Neural cell (in vitro differentiated cells): ENCODE measurements at regions not wholly inside any gene's neighbourhood (a gene's known extent, or its start where the extent isn't known, plus 50 kb on each side); places are given as distances from the start of the nearest gene placed in this dataset.

Experiments
- H2AFZ ChIP-seq: fragments of 200-600, 300-800 bp; sonication (generic), shearing (Covaris generic); 2 replicates; pipeline ENCODE4 v1.6.0; 2014; ENCODE audit warnings: low read depth, mild to moderate bottlenecking, antibody characterized with exemption, low read length, moderate library complexity
- H3F3A ChIP-seq: fragments of 200-600 bp; shearing (Covaris generic); 2 replicates; pipeline ENCODE4 v1.6.1; 2016; ENCODE audit warnings: mild to moderate bottlenecking, moderate library complexity, mixed read lengths, antibody characterized with exemption, low read length; ENCODE audit not compliant: insufficient read depth, poor library complexity, severe bottlenecking
- H3K27ac ChIP-seq: fragments of 200-600, 300-800 bp; sonication (generic), shearing (Covaris generic); 2 replicates; pipeline ENCODE4 v1.5.1; 2014; ENCODE audit warnings: mild to moderate bottlenecking, low read length, moderate library complexity
- H3K27me3 ChIP-seq: fragments of 300-800, 200-600 bp; sonication (generic), shearing (Covaris generic); 2 replicates; pipeline ENCODE4 v1.6.0; 2014; ENCODE audit warnings: mild to moderate bottlenecking, low read depth, low read length, moderate library complexity; ENCODE audit not compliant: insufficient read depth
- H3K36me3 ChIP-seq: fragments of 300-800, 200-600 bp; sonication (generic), shearing (Covaris generic); 2 replicates; pipeline ENCODE4 v1.5.1; 2014; ENCODE audit warnings: mild to moderate bottlenecking, antibody characterized with exemption, low read length, moderate library complexity; ENCODE audit not compliant: insufficient read depth
- H3K4me2 ChIP-seq: fragments of 300-800, 200-600 bp; sonication (generic), shearing (Covaris generic); 2 replicates; pipeline ENCODE4 v1.6.0; 2014; ENCODE audit warnings: mild to moderate bottlenecking, low read length
- H3K4me3 ChIP-seq: fragments of 300-800, 200-600 bp; sonication (generic), shearing (Covaris generic); 2 replicates; pipeline ENCODE4 v1.5.1; 2014; ENCODE audit warnings: mild to moderate bottlenecking, low read length, moderate library complexity
- H3K79me2 ChIP-seq: fragments of 200-600 bp; shearing (Covaris generic); replicated peaks from 2 replicates; pipeline ENCODE4 v1.6.0; 2014; ENCODE audit warnings: mild to moderate bottlenecking, low read length, moderate library complexity; ENCODE audit not compliant: insufficient read depth
- H3K9ac ChIP-seq: fragments of 300-800, 200-600 bp; sonication (generic), shearing (Covaris generic); 2 replicates; pipeline ENCODE4 v1.6.1; 2016; ENCODE audit warnings: mild to moderate bottlenecking, low read length, mixed read lengths
- H3K9me2 ChIP-seq: fragments of 200-600 bp; shearing (Covaris generic); 2 replicates; pipeline ENCODE4 v1.6.1; 2016; ENCODE audit warnings: mild to moderate bottlenecking, low read length, mixed read lengths; ENCODE audit not compliant: insufficient read depth
- H3K9me3 ChIP-seq: fragments of 200-600, 300-800 bp; sonication (generic), shearing (Covaris generic); 2 replicates; pipeline ENCODE4 v1.6.1; 2016; ENCODE audit warnings: mild to moderate bottlenecking, mixed run types, low read length, moderate library complexity, mixed read lengths
- H4K20me1 ChIP-seq: fragments of 200-600 bp; shearing (Covaris generic); 2 replicates; pipeline ENCODE4 v1.6.1; 2016; ENCODE audit warnings: mild to moderate bottlenecking, mixed run types; ENCODE audit not compliant: insufficient read depth
- EP300 ChIP-seq: fragments of 450-650 bp; conservative IDR thresholded peaks from 2 replicates; pipeline ENCODE4 v1.6.1; 2014; ENCODE audit warnings: antibody characterized with exemption, mild to moderate bottlenecking, moderate library complexity; ENCODE audit not compliant: poor library complexity, severe bottlenecking
- EZH2 ChIP-seq: fragments of 200-600, 300-800 bp; shearing (Covaris generic), sonication (generic); IDR thresholded peaks from 2 replicates; pipeline ENCODE4 v1.6.1; 2014; ENCODE audit warnings: antibody characterized with exemption, low read length, borderline replicate concordance, mild to moderate bottlenecking; ENCODE audit not compliant: insufficient read depth, poor library complexity, severe bottlenecking
- MXI1 ChIP-seq: fragments of 450-650 bp; conservative IDR thresholded peaks from 2 replicates; pipeline ENCODE4 v1.6.1; 2014; ENCODE audit warnings: antibody characterized with exemption, mild to moderate bottlenecking; ENCODE audit not compliant: poor library complexity, severe bottlenecking
- POLR2AphosphoS5 ChIP-seq: IDR thresholded peaks from 2 replicates; pipeline ENCODE4 v1.6.1; 2012
- RAD21 ChIP-seq: fragments of 450-650 bp; conservative IDR thresholded peaks from 2 replicates; pipeline ENCODE4 v1.6.1; 2014; ENCODE audit warnings: antibody characterized with exemption, mild to moderate bottlenecking, moderate library complexity
- SMC3 ChIP-seq: fragments of 450-650 bp; conservative IDR thresholded peaks from 2 replicates; pipeline ENCODE4 v1.6.1; 2014; ENCODE audit warnings: antibody characterized with exemption, mild to moderate bottlenecking, moderate library complexity; ENCODE audit not compliant: poor library complexity
- TAF1 ChIP-seq: IDR thresholded peaks from 2 replicates; pipeline ENCODE4 v1.6.1; 2012; ENCODE audit warnings: low read depth
- TF ChIP-seq, protein P1 (sequence below): IDR thresholded peaks from 2 replicates; pipeline ENCODE4 v1.6.1; 2012; ENCODE audit warnings: borderline replicate concordance
- TF ChIP-seq, protein P2 (sequence below): fragments of 450-650 bp; IDR thresholded peaks from 2 replicates; pipeline ENCODE4 v1.5.1; 2014; ENCODE audit warnings: antibody characterized with exemption, mild to moderate bottlenecking, moderate library complexity; ENCODE audit not compliant: poor library complexity, severe bottlenecking

DNA sequence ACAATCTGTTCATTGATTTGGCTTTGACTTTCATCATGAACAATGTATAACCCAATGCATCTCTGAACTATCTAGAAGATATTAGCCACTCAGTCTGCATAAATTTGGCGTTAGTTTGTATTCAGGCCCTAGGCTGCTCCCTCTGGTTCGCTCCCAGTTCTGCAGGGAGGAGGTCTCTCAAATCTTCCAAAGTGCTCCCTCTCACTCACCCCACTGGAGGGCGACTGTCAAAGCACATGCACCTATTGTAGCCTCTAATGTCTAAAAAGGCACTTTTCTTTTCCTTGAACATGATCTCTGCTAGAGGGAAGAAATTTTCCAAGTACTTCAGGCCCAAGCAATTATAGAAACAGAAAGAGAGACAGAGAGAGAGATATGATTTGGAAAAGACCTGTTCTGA, 291.5 kb downstream of the TDRD15 start:
- TF ChIP-seq POLR2AphosphoS5 (no peak), SMC3 (no peak), TAF1 (no peak), EZH2 (no peak), RAD21 (no peak), EP300 (no peak), MXI1 (no peak)
- TF ChIP-seq, protein P1, sequence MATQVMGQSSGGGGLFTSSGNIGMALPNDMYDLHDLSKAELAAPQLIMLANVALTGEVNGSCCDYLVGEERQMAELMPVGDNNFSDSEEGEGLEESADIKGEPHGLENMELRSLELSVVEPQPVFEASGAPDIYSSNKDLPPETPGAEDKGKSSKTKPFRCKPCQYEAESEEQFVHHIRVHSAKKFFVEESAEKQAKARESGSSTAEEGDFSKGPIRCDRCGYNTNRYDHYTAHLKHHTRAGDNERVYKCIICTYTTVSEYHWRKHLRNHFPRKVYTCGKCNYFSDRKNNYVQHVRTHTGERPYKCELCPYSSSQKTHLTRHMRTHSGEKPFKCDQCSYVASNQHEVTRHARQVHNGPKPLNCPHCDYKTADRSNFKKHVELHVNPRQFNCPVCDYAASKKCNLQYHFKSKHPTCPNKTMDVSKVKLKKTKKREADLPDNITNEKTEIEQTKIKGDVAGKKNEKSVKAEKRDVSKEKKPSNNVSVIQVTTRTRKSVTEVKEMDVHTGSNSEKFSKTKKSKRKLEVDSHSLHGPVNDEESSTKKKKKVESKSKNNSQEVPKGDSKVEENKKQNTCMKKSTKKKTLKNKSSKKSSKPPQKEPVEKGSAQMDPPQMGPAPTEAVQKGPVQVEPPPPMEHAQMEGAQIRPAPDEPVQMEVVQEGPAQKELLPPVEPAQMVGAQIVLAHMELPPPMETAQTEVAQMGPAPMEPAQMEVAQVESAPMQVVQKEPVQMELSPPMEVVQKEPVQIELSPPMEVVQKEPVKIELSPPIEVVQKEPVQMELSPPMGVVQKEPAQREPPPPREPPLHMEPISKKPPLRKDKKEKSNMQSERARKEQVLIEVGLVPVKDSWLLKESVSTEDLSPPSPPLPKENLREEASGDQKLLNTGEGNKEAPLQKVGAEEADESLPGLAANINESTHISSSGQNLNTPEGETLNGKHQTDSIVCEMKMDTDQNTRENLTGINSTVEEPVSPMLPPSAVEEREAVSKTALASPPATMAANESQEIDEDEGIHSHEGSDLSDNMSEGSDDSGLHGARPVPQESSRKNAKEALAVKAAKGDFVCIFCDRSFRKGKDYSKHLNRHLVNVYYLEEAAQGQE, result no peak
- TF ChIP-seq, protein P2, sequence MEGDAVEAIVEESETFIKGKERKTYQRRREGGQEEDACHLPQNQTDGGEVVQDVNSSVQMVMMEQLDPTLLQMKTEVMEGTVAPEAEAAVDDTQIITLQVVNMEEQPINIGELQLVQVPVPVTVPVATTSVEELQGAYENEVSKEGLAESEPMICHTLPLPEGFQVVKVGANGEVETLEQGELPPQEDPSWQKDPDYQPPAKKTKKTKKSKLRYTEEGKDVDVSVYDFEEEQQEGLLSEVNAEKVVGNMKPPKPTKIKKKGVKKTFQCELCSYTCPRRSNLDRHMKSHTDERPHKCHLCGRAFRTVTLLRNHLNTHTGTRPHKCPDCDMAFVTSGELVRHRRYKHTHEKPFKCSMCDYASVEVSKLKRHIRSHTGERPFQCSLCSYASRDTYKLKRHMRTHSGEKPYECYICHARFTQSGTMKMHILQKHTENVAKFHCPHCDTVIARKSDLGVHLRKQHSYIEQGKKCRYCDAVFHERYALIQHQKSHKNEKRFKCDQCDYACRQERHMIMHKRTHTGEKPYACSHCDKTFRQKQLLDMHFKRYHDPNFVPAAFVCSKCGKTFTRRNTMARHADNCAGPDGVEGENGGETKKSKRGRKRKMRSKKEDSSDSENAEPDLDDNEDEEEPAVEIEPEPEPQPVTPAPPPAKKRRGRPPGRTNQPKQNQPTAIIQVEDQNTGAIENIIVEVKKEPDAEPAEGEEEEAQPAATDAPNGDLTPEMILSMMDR, result no peak
- Histone ChIP-seq H3K4me2 (no peak overlapping the region), H3K4me3 (no peak overlapping the region), H3K27me3 (no peaks in the 10 kb centered on the region), H3K9me2 (no peaks in the 10 kb centered on the region), H3K36me3 (no peaks in the 10 kb centered on the region), H2AFZ (no peak overlapping the region), H4K20me1 (no peaks in the 10 kb centered on the region), H3K27ac (no peak overlapping the region), H3F3A (no peaks in the 10 kb centered on the region), H3K9ac (no peak overlapping the region), H3K79me2 (no peaks in the 10 kb centered on the region), H3K9me3 (no peaks in the 10 kb centered on the region)

DNA sequence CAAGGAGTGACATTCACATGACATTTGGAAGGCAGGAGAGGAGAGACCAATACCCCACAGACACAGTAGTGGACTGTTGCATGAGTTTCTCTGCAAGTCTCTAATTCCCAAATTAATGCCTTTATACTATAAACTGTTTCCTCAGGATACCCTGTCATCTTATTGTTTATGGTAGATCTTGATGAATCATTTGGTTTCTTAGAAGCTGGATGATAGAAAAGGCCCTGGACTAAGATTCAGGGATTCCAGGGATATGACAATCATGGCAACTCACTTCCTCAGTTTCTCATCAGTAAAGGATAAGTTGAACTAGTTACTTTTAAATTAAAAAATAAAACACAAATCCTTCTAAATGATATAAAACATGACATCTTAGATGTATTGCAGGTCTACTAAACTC, 292.5 kb downstream of the TDRD15 start:
- Histone ChIP-seq H3K4me2 (no peak overlapping the region), H4K20me1 (no peaks in the 10 kb centered on the region), H3K9me3 (no peaks in the 10 kb centered on the region), H3K36me3 (no peaks in the 10 kb centered on the region), H3K27ac (no peak overlapping the region), H3K9me2 (no peaks in the 10 kb centered on the region), H3K27me3 (no peaks in the 10 kb centered on the region), H3K79me2 (no peaks in the 10 kb centered on the region), H3K4me3 (no peak overlapping the region), H2AFZ (no peak overlapping the region), H3F3A (no peaks in the 10 kb centered on the region), H3K9ac (no peak overlapping the region)
- no peak for TF ChIP-seq EZH2

DNA sequence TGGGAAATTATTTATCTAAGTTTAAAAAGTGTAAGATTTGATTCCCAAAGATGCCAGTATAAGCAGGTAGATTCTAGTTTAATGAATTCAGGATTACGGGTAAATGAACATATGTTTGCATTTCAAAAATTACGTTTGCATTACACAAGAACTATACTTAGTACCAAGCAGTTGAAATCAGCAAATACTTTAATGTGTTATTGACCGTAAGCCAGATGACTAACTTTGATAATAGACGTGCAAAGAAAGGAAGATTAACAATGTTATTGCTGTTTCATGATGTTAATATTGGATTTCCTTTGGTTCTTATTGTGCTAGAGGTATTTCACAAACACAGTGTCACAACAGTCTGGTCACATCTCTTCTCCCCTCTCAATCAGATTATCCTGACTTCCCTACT, 294.7 kb downstream of the TDRD15 start:
- Histone ChIP-seq H3K36me3 (no peaks in the 10 kb centered on the region), H4K20me1 (no peaks in the 10 kb centered on the region), H3K79me2 (no peaks in the 10 kb centered on the region), H3K9me2 (no peaks in the 10 kb centered on the region), H3K9me3 (no peaks in the 10 kb centered on the region), H3K27ac (no peak overlapping the region), H3K4me3 (no peak overlapping the region), H3F3A (no peaks in the 10 kb centered on the region), H2AFZ (no peak overlapping the region), H3K9ac (no peak overlapping the region), H3K27me3 (no peaks in the 10 kb centered on the region), H3K4me2 (no peak overlapping the region)
- TF ChIP-seq EP300 (no peak), MXI1 (no peak), EZH2 (no peak), TAF1 (no peak), SMC3 (no peak), RAD21 (no peak), POLR2AphosphoS5 (no peak)
- TF ChIP-seq, protein P1, result no peak
- TF ChIP-seq, protein P2, result no peak
